ENCODE measurements at regions not wholly inside any gene's neighbourhood (a gene's known extent, or its start where the extent isn't known, plus 50 kb on each side); places are given as distances from the start of the nearest gene placed in this dataset.

- Histone ChIP-seq H3K4me1 (no peaks in the 10 kb centered on the region), H3K9me3 (no peaks in the 10 kb centered on the region), H3K4me3 (no peak overlapping the region), H3K36me3 (no peaks in the 10 kb centered on the region), H3K27me3 (no peaks in the 10 kb centered on the region), H3K27ac (no peak overlapping the region)
- intact Hi-C loops (cut with DNase I; ENCODE audit: low total_unique reads): no loop called here
- ATAC-seq (no peak), DNase-seq (no peak)
- TF ChIP-seq, protein P1, sequence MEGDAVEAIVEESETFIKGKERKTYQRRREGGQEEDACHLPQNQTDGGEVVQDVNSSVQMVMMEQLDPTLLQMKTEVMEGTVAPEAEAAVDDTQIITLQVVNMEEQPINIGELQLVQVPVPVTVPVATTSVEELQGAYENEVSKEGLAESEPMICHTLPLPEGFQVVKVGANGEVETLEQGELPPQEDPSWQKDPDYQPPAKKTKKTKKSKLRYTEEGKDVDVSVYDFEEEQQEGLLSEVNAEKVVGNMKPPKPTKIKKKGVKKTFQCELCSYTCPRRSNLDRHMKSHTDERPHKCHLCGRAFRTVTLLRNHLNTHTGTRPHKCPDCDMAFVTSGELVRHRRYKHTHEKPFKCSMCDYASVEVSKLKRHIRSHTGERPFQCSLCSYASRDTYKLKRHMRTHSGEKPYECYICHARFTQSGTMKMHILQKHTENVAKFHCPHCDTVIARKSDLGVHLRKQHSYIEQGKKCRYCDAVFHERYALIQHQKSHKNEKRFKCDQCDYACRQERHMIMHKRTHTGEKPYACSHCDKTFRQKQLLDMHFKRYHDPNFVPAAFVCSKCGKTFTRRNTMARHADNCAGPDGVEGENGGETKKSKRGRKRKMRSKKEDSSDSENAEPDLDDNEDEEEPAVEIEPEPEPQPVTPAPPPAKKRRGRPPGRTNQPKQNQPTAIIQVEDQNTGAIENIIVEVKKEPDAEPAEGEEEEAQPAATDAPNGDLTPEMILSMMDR (IDR thresholded peaks at IDR 0.05 in 4 of 5, conservative IDR thresholded peaks at IDR 0.05 in 1 of 5): no peak
- no peak for TF ChIP-seq POLR2A (IDR thresholded peaks at IDR 0.05)
- in situ Hi-C loops (cut with MboI; ENCODE audit: low sequenced_read_pairs in 4 of 4): no loop called here
Measured at GRCh38 chr11:91792779-91793262, 431.8 kb upstream of the FAT3 start.

DNA sequence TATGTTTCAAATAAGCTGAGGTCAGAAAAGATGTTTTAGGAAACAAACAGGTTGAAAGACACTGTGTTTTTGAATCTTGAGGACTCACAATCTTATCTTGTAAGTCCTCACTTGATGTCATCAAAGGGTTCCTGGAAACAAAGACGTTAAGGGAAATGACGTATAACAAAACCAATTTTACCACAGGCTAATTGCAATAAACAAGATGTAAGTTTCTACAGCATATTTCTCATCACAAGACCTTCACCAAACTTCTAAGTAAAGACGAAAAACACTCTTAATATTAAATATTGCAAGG, 433.5 kb upstream of the FAT3 start:
- intact Hi-C loops (cut with DNase I; ENCODE audit: low total_unique reads): no loop called here
- Histone ChIP-seq H3K36me3 (no peaks in the 10 kb centered on the region), H3K4me3 (no peak overlapping the region), H3K9me3 (no peaks in the 10 kb centered on the region), H3K27me3 (no peaks in the 10 kb centered on the region), H3K27ac (no peak overlapping the region), H3K4me1 (no peaks in the 10 kb centered on the region)
- TF ChIP-seq, protein P1 (IDR thresholded peaks at IDR 0.05 in 4 of 5, conservative IDR thresholded peaks at IDR 0.05 in 1 of 5): no peak
- no peak for TF ChIP-seq POLR2A (IDR thresholded peaks at IDR 0.05)
- DNase-seq (no peak), ATAC-seq (no peak)
- in situ Hi-C loops (cut with MboI; ENCODE audit: low sequenced_read_pairs in 4 of 4): no loop called here

DNA sequence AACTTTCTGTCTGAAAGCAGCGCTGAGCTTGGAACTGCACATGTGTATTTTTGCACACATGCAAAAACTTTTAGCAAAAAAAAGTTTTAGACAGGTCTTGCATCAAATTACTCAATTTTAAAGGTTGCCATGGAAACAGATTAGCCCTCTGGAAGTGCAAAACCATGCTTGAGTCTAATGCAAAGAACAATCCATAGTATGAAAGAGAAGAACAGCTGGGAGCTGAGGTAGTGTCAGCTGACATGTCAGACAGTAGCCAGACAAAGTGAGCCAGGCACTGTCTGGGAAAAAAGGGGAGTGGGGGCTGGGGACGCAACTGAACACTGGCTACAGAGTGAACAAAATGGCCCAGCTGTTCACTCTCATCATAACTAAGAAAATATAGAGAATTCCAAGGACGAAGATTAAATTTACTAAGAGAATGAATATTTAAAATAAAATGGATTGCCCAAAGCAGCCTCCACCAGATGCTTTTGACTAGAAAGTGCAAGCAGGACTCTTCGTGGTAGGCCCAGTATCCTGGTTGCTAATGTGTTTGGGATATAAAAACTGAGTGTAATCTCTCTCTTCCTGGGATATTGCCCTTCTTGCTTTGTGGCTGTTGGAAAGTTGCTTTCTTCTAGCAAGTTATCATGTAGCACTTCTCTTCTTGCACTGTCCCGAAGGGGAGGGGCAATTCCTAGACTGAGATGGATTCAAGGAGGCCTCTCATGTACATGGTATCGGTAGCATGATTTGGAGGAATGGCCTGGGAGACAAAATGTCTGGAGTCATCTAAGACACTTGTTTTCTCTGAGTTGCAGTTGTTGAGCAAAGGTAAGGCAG, 434.1 kb upstream of the FAT3 start:
- no peaks in the 10 kb centered on the region for H3K36me3 ChIP-seq
- no peak overlapping the region for H3K27ac ChIP-seq
- ATAC-seq (no peak), DNase-seq (no peak)
- no peaks in the 10 kb centered on the region for H3K4me1 ChIP-seq
- intact Hi-C loops (cut with DNase I; ENCODE audit: low total_unique reads) (no loop called here), in situ Hi-C loops (cut with MboI; ENCODE audit: low sequenced_read_pairs in 4 of 4) (no loop called here)
- H3K9me3 ChIP-seq: no peaks in the 10 kb centered on the region
- no peaks in the 10 kb centered on the region for H3K27me3 ChIP-seq
- TF ChIP-seq POLR2A (IDR thresholded peaks at IDR 0.05): no peak
- TF ChIP-seq, protein P1 (IDR thresholded peaks at IDR 0.05 in 4 of 5, conservative IDR thresholded peaks at IDR 0.05 in 1 of 5): no peak
- no peak overlapping the region for H3K4me3 ChIP-seq

DNA sequence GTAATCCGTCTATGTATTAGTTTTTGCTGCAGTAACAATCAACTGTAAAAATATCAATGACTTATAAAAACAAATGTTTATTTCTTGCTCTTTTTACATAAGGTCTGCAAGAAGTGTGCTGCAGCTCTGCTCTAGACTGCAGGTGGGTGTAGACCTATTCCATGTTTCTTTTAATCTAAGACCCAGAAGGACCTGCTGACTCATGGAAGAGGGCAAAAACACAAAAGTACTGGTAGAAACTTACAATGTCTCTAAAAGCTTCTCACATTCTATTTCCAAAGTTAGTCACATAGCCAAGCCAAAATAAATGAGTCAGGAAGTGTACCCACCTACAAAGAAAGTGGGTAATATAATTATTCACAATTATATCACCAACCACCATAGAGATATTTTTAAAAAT, 435.9 kb upstream of the FAT3 start:
- no peak for DNase-seq
- ATAC-seq: no peak
- no peak overlapping the region for H3K4me3 ChIP-seq
- no peaks in the 10 kb centered on the region for H3K9me3 ChIP-seq
- TF ChIP-seq, protein P1 (IDR thresholded peaks at IDR 0.05 in 4 of 5, conservative IDR thresholded peaks at IDR 0.05 in 1 of 5): no peak
- TF ChIP-seq POLR2A (IDR thresholded peaks at IDR 0.05): no peak
- in situ Hi-C loops (cut with MboI; ENCODE audit: low sequenced_read_pairs in 4 of 4): no loop called here
- H3K27me3 ChIP-seq: no peaks in the 10 kb centered on the region
- H3K4me1 ChIP-seq: no peaks in the 10 kb centered on the region
- intact Hi-C loops (cut with DNase I; ENCODE audit: low total_unique reads): no loop called here
- H3K27ac ChIP-seq: no peak overlapping the region
- H3K36me3 ChIP-seq: no peaks in the 10 kb centered on the region

DNA sequence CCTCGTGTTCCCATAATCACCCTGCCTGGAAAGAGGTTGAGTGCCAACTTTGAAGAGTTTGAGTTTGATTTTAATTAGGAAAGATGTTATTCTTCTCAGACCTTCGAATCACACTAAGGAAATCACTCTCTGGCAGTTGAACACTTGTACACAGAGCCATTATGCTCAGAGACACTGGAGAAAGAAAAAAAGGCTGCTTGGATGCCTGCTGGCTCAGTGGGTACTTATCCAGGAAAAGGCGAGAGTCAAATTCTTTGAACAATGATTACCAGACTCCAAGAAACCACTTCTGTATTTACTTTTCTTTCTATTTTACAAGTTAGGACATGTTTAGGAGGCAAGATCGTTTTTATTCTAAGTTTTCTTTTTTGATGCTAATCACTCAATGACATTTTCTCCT, 438.5 kb upstream of the FAT3 start:
- Histone ChIP-seq H3K36me3 (no peaks in the 10 kb centered on the region), H3K27ac (no peak overlapping the region), H3K9me3 (no peaks in the 10 kb centered on the region), H3K27me3 (no peaks in the 10 kb centered on the region), H3K4me1 (no peaks in the 10 kb centered on the region), H3K4me3 (no peak overlapping the region)
- TF ChIP-seq POLR2A (IDR thresholded peaks at IDR 0.05): no peak
- TF ChIP-seq, protein P1 (IDR thresholded peaks at IDR 0.05 in 4 of 5, conservative IDR thresholded peaks at IDR 0.05 in 1 of 5): no peak
- intact Hi-C loops (cut with DNase I; ENCODE audit: low total_unique reads) (no loop called here), in situ Hi-C loops (cut with MboI; ENCODE audit: low sequenced_read_pairs in 4 of 4) (no loop called here)
- DNase-seq (no peak), ATAC-seq (no peak)
